H1 (cell line): ENCODE measurements at regions not wholly inside any gene's neighbourhood (a gene's known extent, or its start where the extent isn't known, plus 50 kb on each side); places are given as distances from the start of the nearest gene placed in this dataset.

Source experiments
- CTCF ChIA-PET: fragments of 300-600 bp; sonication (Branson Sonifier 250); formaldehyde crosslinking; loops from one replicate; lab custom pipeline; 2021; ENCODE audit not compliant: partially characterized antibody; lab: Charles Lee
- POLR2A ChIA-PET: fragments of 300-600 bp; sonication (Branson Sonifier 250); formaldehyde crosslinking; loops from one replicate; lab custom pipeline; 2021; ENCODE audit warnings: inconsistent platforms; ENCODE audit not compliant: partially characterized antibody; lab: Charles Lee
- DNase-seq, 2 experiments: peaks; one replicate each; pipeline versions ENCODE4 v3.0.0 to v3.0.0-alpha.2; 2010 to 2022; ENCODE audit warnings: low spot score in 2 of 2, low read depth in 1 of 2, mixed read lengths in 1 of 2
- FAIRE-seq: peaks from 2 replicates; lab custom pipeline; 2011; peaks lifted over from hg19 to GRCh38; lab: Jason Lieb, UNC
- H2AFZ ChIP-seq: 2 replicates; pipeline ENCODE4 v1.8.1; 2012; ENCODE audit warnings: low read length, inconsistent platforms
- H2AK5ac ChIP-seq: 2 replicates; pipeline ENCODE4 v1.6.1; 2013; ENCODE audit warnings: low read depth, low read length
- H2BK120ac ChIP-seq: replicated peaks from 2 replicates; pipeline ENCODE3; 2013; ENCODE audit warnings: low read depth, low read length, inconsistent platforms
- H2BK12ac ChIP-seq: 2 replicates; pipeline ENCODE4 v1.6.1; 2013; ENCODE audit warnings: low read depth, low read length
- H2BK15ac ChIP-seq: 2 replicates; pipeline ENCODE4 v1.6.1; 2013; ENCODE audit warnings: low read length
- H2BK20ac ChIP-seq: 2 replicates; pipeline ENCODE4 v1.6.1; 2013; ENCODE audit warnings: low read length
- H2BK5ac ChIP-seq: 2 replicates; pipeline ENCODE4 v1.6.1; 2013; ENCODE audit warnings: low read depth, low read length
- H3K14ac ChIP-seq: 2 replicates; pipeline ENCODE4 v1.6.1; 2013; ENCODE audit warnings: inconsistent platforms; ENCODE audit not compliant: insufficient read length
- H3K18ac ChIP-seq: 2 replicates; pipeline ENCODE4 v1.6.1; 2013; ENCODE audit warnings: low read length; ENCODE audit errors: extremely low read depth
- H3K23ac ChIP-seq: 2 replicates; pipeline ENCODE4 v1.6.1; 2013; ENCODE audit warnings: inconsistent platforms; ENCODE audit not compliant: insufficient read length
- H3K23me2 ChIP-seq: 2 replicates; pipeline ENCODE4 v1.6.1; 2013; ENCODE audit warnings: low read depth, low read length
- H3K27ac ChIP-seq: 2 replicates; pipeline ENCODE4 v1.6.1; 2011; ENCODE audit warnings: low read depth, low read length, inconsistent platforms
- H3K27me3 ChIP-seq, 4 experiments: replicated peaks in 1 of 4; 1 replicate in 1 of 4; 2 replicates in 3 of 4; pipeline versions ENCODE4 v1.6.1 to v1.8.1; 2011 to 2013; ENCODE audit warnings: low read length in 3 of 4, mild to moderate bottlenecking in 3 of 4, inconsistent platforms in 2 of 4, mixed read lengths in 2 of 4, moderate library complexity in 1 of 4; ENCODE audit not compliant: control insufficient read depth in 3 of 4, insufficient read depth in 3 of 4; ENCODE audit errors: extremely low read depth in 1 of 4
- H3K36me3 ChIP-seq, 4 experiments: 2 replicates each; pipeline versions ENCODE4 v1.6.1 to v1.8.1; 2011 to 2013; ENCODE audit warnings: mild to moderate bottlenecking in 4 of 4, low read length in 3 of 4, moderate library complexity in 2 of 4, control low read depth in 1 of 4, inconsistent platforms in 1 of 4; ENCODE audit not compliant: insufficient read depth in 4 of 4, control insufficient read depth in 2 of 4
- H3K4ac ChIP-seq: replicated peaks from 2 replicates; pipeline ENCODE3; 2013; ENCODE audit warnings: low read length, low read depth, mixed read lengths, inconsistent platforms; ENCODE audit not compliant: insufficient read length
- H3K4me1 ChIP-seq, 4 experiments: replicated peaks in 1 of 4; 1 replicate in 1 of 4; 2 replicates in 3 of 4; pipeline versions ENCODE4 v1.6.1 to v1.8.1; 2011 to 2013; ENCODE audit warnings: low read length in 3 of 4, inconsistent platforms in 2 of 4, mixed read lengths in 1 of 4; ENCODE audit not compliant: insufficient read depth in 4 of 4, control insufficient read depth in 3 of 4
- H3K4me2 ChIP-seq, 2 experiments: 2 replicates each; pipeline versions ENCODE4 v1.6.1 to v1.8.1; 2011 to 2013; ENCODE audit warnings: low read depth in 2 of 2, low read length in 2 of 2, control low read depth in 1 of 2, inconsistent platforms in 1 of 2, mild to moderate bottlenecking in 1 of 2; ENCODE audit not compliant: insufficient read depth in 1 of 2
- H3K4me3 ChIP-seq, 4 experiments: fragments of 200-600, 300-600 bp in 1 of 4; sonication (generic), shearing (Covaris generic), sonication (Bioruptor Twin) in 1 of 4; 2 replicates each; pipeline versions ENCODE4 v1.5.1 to v1.8.1; 2011 to 2016; ENCODE audit warnings: low read length in 4 of 4, low read depth in 3 of 4, control low read depth in 2 of 4, inconsistent platforms in 2 of 4, mild to moderate bottlenecking in 2 of 4, mixed read lengths in 1 of 4, moderate library complexity in 1 of 4; ENCODE audit not compliant: insufficient read depth in 2 of 4; ENCODE audit errors: extremely low read depth in 1 of 4
- H3K56ac ChIP-seq: replicated peaks from 2 replicates; pipeline ENCODE3; 2013; ENCODE audit warnings: low read depth, mild to moderate bottlenecking, mixed read lengths, low read length, inconsistent platforms; ENCODE audit not compliant: insufficient read length
- H3K79me1 ChIP-seq: 2 replicates; pipeline ENCODE4 v1.6.1; 2013; ENCODE audit warnings: low read depth, low read length, control low read depth
- H3K79me2 ChIP-seq, 2 experiments: 2 replicates each; pipeline versions ENCODE4 v1.6.1 to v1.8.1; 2012 to 2013; ENCODE audit warnings: low read length in 2 of 2, mild to moderate bottlenecking in 2 of 2, inconsistent platforms in 1 of 2; ENCODE audit not compliant: insufficient read depth in 2 of 2, control insufficient read depth in 1 of 2
- H3K9ac ChIP-seq, 4 experiments: replicated peaks in 1 of 4; 1 replicate in 1 of 4; 2 replicates in 3 of 4; pipeline versions ENCODE4 v1.6.1 to v1.8.1; 2011 to 2013; ENCODE audit warnings: low read depth in 3 of 4, low read length in 3 of 4, control low read depth in 2 of 4, mild to moderate bottlenecking in 2 of 4, moderate library complexity in 2 of 4, inconsistent platforms in 1 of 4; ENCODE audit errors: extremely low read depth in 1 of 4
- H3K9me3 ChIP-seq, 2 experiments: 2 replicates each; pipeline versions ENCODE4 v1.6.1 to v1.8.1; 2012 to 2013; ENCODE audit warnings: mild to moderate bottlenecking in 2 of 2, moderate library complexity in 2 of 2, control low read depth in 1 of 2, inconsistent platforms in 1 of 2, low read depth in 1 of 2, low read length in 1 of 2, mixed read lengths in 1 of 2; ENCODE audit not compliant: insufficient read depth in 2 of 2
- H4K20me1 ChIP-seq, 2 experiments: replicated peaks in 1 of 2; 2 replicates each; pipeline versions ENCODE3 to v1.8.1; 2011 to 2013; ENCODE audit warnings: inconsistent platforms in 2 of 2, low read length in 2 of 2, mild to moderate bottlenecking in 1 of 2; ENCODE audit not compliant: insufficient read depth in 2 of 2, control insufficient read depth in 1 of 2
- H4K5ac ChIP-seq: 2 replicates; pipeline ENCODE4 v1.6.1; 2013; ENCODE audit warnings: low read length, low read depth, mixed read lengths, inconsistent platforms; ENCODE audit not compliant: insufficient read length
- H4K8ac ChIP-seq: 2 replicates; pipeline ENCODE4 v1.8.0; 2013; ENCODE audit warnings: mild to moderate bottlenecking, moderate library complexity, low read length, inconsistent platforms; ENCODE audit not compliant: insufficient read depth; ENCODE audit errors: extremely low read depth
- H4K91ac ChIP-seq: replicated peaks from 2 replicates; pipeline ENCODE3; 2013; ENCODE audit warnings: low read length, mixed read lengths, inconsistent platforms; ENCODE audit not compliant: insufficient read length
- CBX8 ChIP-seq: fragments of 300-800, 300-1000 bp; sonication (generic); IDR thresholded peaks from 2 replicates; pipeline ENCODE4 v1.7.1; 2016; ENCODE audit warnings: low read depth, low read length, borderline replicate concordance
- CHD2 ChIP-seq: IDR thresholded peaks from 2 replicates; pipeline ENCODE4 v1.6.1; 2012; ENCODE audit warnings: low read length, improper control_type of control experiment
- CREB1 ChIP-seq: IDR thresholded peaks from 2 replicates; pipeline ENCODE4 v1.6.1; 2012; ENCODE audit warnings: inconsistent platforms
- EGR1 ChIP-seq: IDR thresholded peaks from 2 replicates; pipeline ENCODE4 v1.6.1; 2011; ENCODE audit warnings: low read depth, low read length, borderline replicate concordance
- GABPA ChIP-seq: IDR thresholded peaks from 2 replicates; pipeline ENCODE4 v1.6.1; 2011; ENCODE audit warnings: mild to moderate bottlenecking, low read length, moderate library complexity, borderline replicate concordance; ENCODE audit not compliant: insufficient read depth
- JUND ChIP-seq: IDR thresholded peaks from 2 replicates; pipeline ENCODE4 v1.6.1; 2011; ENCODE audit warnings: mild to moderate bottlenecking, improper control_type of control experiment, low read length
- NANOG ChIP-seq: IDR thresholded peaks from 2 replicates; pipeline ENCODE4 v1.6.1; 2011; ENCODE audit warnings: low read length, low read depth, mild to moderate bottlenecking, inconsistent platforms; ENCODE audit not compliant: insufficient read depth, poor library complexity, severe bottlenecking
- POLR2A ChIP-seq, 2 experiments: IDR thresholded peaks; 1 replicate in 1 of 2; 2 replicates in 1 of 2; pipeline ENCODE4 v1.6.1; 2011; ENCODE audit warnings: low read depth in 2 of 2, low read length in 2 of 2, mild to moderate bottlenecking in 2 of 2; ENCODE audit errors: control extremely low read depth in 1 of 2
- RNF2 ChIP-seq: fragments of 200-900, 300-1000 bp; sonication (generic); IDR thresholded peaks from 2 replicates; pipeline ENCODE4 v1.7.1; 2016; ENCODE audit warnings: borderline replicate concordance, low read depth, mild to moderate bottlenecking, antibody characterized with exemption, low read length; ENCODE audit not compliant: poor library complexity, severe bottlenecking; ENCODE audit errors: missing control alignments
- SAP30 ChIP-seq: fragments of 300-600 bp; sonication (generic); IDR thresholded peaks from 2 replicates; pipeline ENCODE4 v1.7.1; 2012; ENCODE audit warnings: low read length, moderate library complexity, mild to moderate bottlenecking, inconsistent platforms; ENCODE audit not compliant: insufficient read depth, insufficient replicate concordance
- SIRT6 ChIP-seq: IDR thresholded peaks from one replicate; pipeline ENCODE4 v1.7.1; 2012; ENCODE audit warnings: low read length, inconsistent platforms
- SIX5 ChIP-seq: IDR thresholded peaks from 2 replicates; pipeline ENCODE4 v1.6.1; 2011; ENCODE audit warnings: mild to moderate bottlenecking, low read depth, low read length
- SP2 ChIP-seq: IDR thresholded peaks from 2 replicates; pipeline ENCODE4 v1.6.1; 2012; ENCODE audit warnings: mild to moderate bottlenecking, low read length, inconsistent platforms
- SP4 ChIP-seq: IDR thresholded peaks from 2 replicates; pipeline ENCODE4 v1.6.1; 2012; ENCODE audit warnings: low read length, inconsistent platforms
- WGBS, 2 experiments: shearing (Covaris generic) in 1 of 2; methylation state at CpG; one replicate each; pipeline versions ENCODE4 v1.1.6 to v1.1.7; 2013 to 2015; ENCODE audit warnings: low lambda C conversion rate in 2 of 2, mixed read lengths in 2 of 2, inconsistent platforms in 1 of 2, low coverage in 1 of 2, missing lambda C conversion rate in 1 of 2; ENCODE audit not compliant: insufficient replicate concordance in 2 of 2, insufficient coverage in 1 of 2, insufficient read length in 1 of 2; ENCODE audit errors: extremely low coverage in 1 of 2, missing lambda C conversion rate in 1 of 2; 5-methylcytosine and 5-hydroxymethylcytosine counted together
- TF ChIP-seq, protein P1 (sequence below): IDR thresholded peaks from 2 replicates; pipeline ENCODE4 v1.6.1; 2011; ENCODE audit warnings: low read depth, mild to moderate bottlenecking, low read length; ENCODE audit not compliant: insufficient read depth

DNA sequence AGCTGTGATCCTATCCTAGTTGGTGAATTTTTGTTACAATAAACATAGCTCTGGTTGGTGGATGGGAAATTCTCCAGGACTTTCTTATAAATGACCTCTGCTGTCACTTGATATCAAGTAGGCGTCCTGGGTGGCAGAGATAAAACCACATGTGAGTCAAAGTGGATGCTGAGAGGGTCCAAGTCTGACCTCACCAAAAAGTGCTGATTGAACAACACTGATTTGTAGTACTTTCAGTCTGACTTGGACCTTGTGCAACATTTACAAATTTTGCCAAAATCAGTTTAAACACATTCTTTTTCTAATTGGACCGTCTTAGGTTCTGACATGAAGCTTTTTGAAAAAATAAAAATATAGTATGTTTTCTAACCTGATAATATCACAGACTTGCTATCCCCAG is 585.6 kb downstream of the GALC start:
- no peak overlapping the region for H3K23ac ChIP-seq
- H3K14ac ChIP-seq, result no peak overlapping the region
- no peak overlapping the region for H2BK12ac ChIP-seq
- H4K20me1 ChIP-seq, result no peaks in the 10 kb centered on the region
- no peak overlapping the region for H2BK15ac ChIP-seq
- H2BK20ac ChIP-seq, result no peak overlapping the region
- H2AFZ ChIP-seq, result no peak overlapping the region
- H3K4me3 ChIP-seq, result no peak overlapping the region
- DNase-seq, result no peak
- H3K4me2 ChIP-seq, result no peak overlapping the region
- no peaks in the 10 kb centered on the region for H3K36me3 ChIP-seq
- no peak for FAIRE-seq
- no peak overlapping the region for H3K4ac ChIP-seq
- 82% methylated on average over 2 of the region's 2 CpGs; no CpG with 5 or more reads in 1 of the 2 experiments for WGBS, 2 experiments
- no peak overlapping the region for H2BK120ac ChIP-seq
- H3K9ac ChIP-seq, result no peak overlapping the region
- H4K8ac ChIP-seq, result no peak overlapping the region
- H3K27ac ChIP-seq, result no peak overlapping the region
- ChIA-PET CTCF (interaction anchor here (0.9 kb wide), 1 partner anchor 12 kb away, joined by 4 read pairs; no protein-coding TSS in a partner anchor), POLR2A (no interaction called here)
- H3K23me2 ChIP-seq, result no peaks in the 10 kb centered on the region
- H3K9me3 ChIP-seq, result no peaks in the 10 kb centered on the region
- TF ChIP-seq SIRT6, result no peak
- TF ChIP-seq EGR1, result no peak
- no peak for TF ChIP-seq CREB1
- no peak for TF ChIP-seq NANOG
- TF ChIP-seq, protein P1, sequence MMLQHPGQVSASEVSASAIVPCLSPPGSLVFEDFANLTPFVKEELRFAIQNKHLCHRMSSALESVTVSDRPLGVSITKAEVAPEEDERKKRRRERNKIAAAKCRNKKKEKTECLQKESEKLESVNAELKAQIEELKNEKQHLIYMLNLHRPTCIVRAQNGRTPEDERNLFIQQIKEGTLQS, result no peak
- no peak for TF ChIP-seq JUND
- TF ChIP-seq GABPA, result no peak
- TF ChIP-seq POLR2A (IDR thresholded peaks at IDR 0.05; ENCODE audit: control extremely low read depth in 1 of 2, low read depth in 2 of 2, low read length in 2 of 2), result no peak
- TF ChIP-seq RNF2, result no peak
- no peak for TF ChIP-seq SAP30
- no peak for TF ChIP-seq CBX8
- TF ChIP-seq SP4, result no peak
- no peak for TF ChIP-seq SIX5
- TF ChIP-seq CHD2, result no peak
- TF ChIP-seq SP2, result no peak
- no peak overlapping the region for H2AK5ac ChIP-seq
- H2BK5ac ChIP-seq, result no peak overlapping the region
- no peaks in the 10 kb centered on the region; a peak in 1 of 7 replicates for H3K4me1 ChIP-seq
- H4K91ac ChIP-seq, result no peak overlapping the region
- no peaks in the 10 kb centered on the region for H3K79me2 ChIP-seq
- no peak overlapping the region for H3K18ac ChIP-seq
- H4K5ac ChIP-seq, result no peak overlapping the region
- no peaks in the 10 kb centered on the region for H3K79me1 ChIP-seq
- H3K56ac ChIP-seq, result no peak overlapping the region
- H3K27me3 ChIP-seq, result no peaks in the 10 kb centered on the region
